Mesendoderm (in vitro differentiated cells): ENCODE measurements at regions not wholly inside any gene's neighbourhood (a gene's known extent, or its start where the extent isn't known, plus 50 kb on each side); places are given as distances from the start of the nearest gene placed in this dataset.

Source experiments
- DNase-seq: peaks from one replicate; pipeline ENCODE4 v3.0.0; 2013
- H2AK5ac ChIP-seq: 2 replicates; pipeline ENCODE4 v1.6.1; 2013; ENCODE audit warnings: low read length, inconsistent platforms
- H2BK120ac ChIP-seq: 2 replicates; pipeline ENCODE4 v1.6.1; 2013; ENCODE audit warnings: low read depth, mild to moderate bottlenecking, low read length, moderate library complexity, mixed read lengths
- H2BK15ac ChIP-seq: replicated peaks from 2 replicates; pipeline ENCODE4 v1.6.1; 2013; ENCODE audit warnings: low read depth, mild to moderate bottlenecking, moderate library complexity
- H2BK5ac ChIP-seq: 2 replicates; pipeline ENCODE4 v1.6.1; 2013; ENCODE audit warnings: low read length, inconsistent platforms
- H3K18ac ChIP-seq: 2 replicates; pipeline ENCODE4 v1.6.1; 2013; ENCODE audit warnings: mild to moderate bottlenecking, low read length, mixed read lengths
- H3K23ac ChIP-seq: one replicate; pipeline ENCODE4 v1.6.1; 2013; ENCODE audit warnings: low read length
- H3K27ac ChIP-seq: 2 replicates; pipeline ENCODE4 v1.5.1; 2013; ENCODE audit warnings: low read depth, mild to moderate bottlenecking, inconsistent platforms, low read length, moderate library complexity
- H3K27me3 ChIP-seq: 2 replicates; pipeline ENCODE4 v1.6.1; 2013; ENCODE audit warnings: low read length, control low read depth, mild to moderate bottlenecking, inconsistent platforms; ENCODE audit not compliant: insufficient read depth, poor library complexity
- H3K36me3 ChIP-seq: 2 replicates; pipeline ENCODE4 v1.6.1; 2013; ENCODE audit warnings: low read length, inconsistent platforms; ENCODE audit not compliant: control insufficient read depth, insufficient read depth
- H3K4ac ChIP-seq: one replicate; pipeline ENCODE4 v1.6.1; 2013; ENCODE audit warnings: low read depth, mild to moderate bottlenecking, low read length, moderate library complexity
- H3K4me1 ChIP-seq: 2 replicates; pipeline ENCODE4 v1.6.1; 2013; ENCODE audit warnings: low read depth, low read length, inconsistent platforms; ENCODE audit not compliant: control insufficient read depth
- H3K4me2 ChIP-seq: 2 replicates; pipeline ENCODE4 v1.6.1; 2013; ENCODE audit warnings: low read length
- H3K4me3 ChIP-seq: 2 replicates; pipeline ENCODE4 v1.5.1; 2013; ENCODE audit warnings: mild to moderate bottlenecking, low read length
- H3K56ac ChIP-seq: one replicate; pipeline ENCODE4 v1.6.1; 2013; ENCODE audit warnings: low read length
- H3K79me1 ChIP-seq: 2 replicates; pipeline ENCODE4 v1.6.1; 2013; ENCODE audit warnings: low read length, inconsistent platforms
- H3K79me2 ChIP-seq: 2 replicates; pipeline ENCODE4 v1.6.1; 2013; ENCODE audit warnings: mild to moderate bottlenecking, low read length; ENCODE audit not compliant: control insufficient read depth, insufficient read depth
- H3K9ac ChIP-seq: 2 replicates; pipeline ENCODE4 v1.6.1; 2013; ENCODE audit warnings: low read length, inconsistent platforms
- H4K5ac ChIP-seq: one replicate; pipeline ENCODE4 v1.6.1; 2013; ENCODE audit warnings: low read length
- H4K8ac ChIP-seq: one replicate; pipeline ENCODE4 v1.6.1; 2013; ENCODE audit warnings: low read depth, mild to moderate bottlenecking, control low read depth, low read length, moderate library complexity
- WGBS: extraction: QIAGEN DNeasy Blood & Tissue Kit; methylation state at CpG from one replicate; pipeline ENCODE4 v1.1.7; 2013; ENCODE audit warnings: low lambda C conversion rate, missing lambda C conversion rate; ENCODE audit not compliant: insufficient coverage; ENCODE audit errors: extremely low coverage; 5-methylcytosine and 5-hydroxymethylcytosine counted together

DNA sequence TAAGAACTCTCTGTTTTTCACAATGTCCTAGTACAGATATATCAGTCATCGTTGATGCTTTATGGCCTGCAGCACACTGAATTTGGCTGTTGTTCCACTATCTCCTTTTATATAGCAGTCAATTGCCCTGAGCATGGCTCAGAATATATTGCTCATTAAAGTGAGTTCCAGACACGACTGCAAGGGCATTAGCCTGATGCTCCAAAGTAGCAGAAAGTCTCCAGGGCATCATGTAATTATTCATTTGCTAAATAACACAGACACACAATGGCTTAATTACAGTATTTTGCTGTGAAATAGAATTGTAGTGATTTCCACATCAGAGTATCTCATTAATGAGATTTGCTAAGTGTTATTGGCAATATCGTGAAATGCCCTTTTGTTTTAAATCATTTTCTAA is 1167.5 kb downstream of the AACS start:
- Histone ChIP-seq H4K8ac (no peak overlapping the region), H3K79me1 (no peaks in the 10 kb centered on the region), H3K4me3 (no peak overlapping the region), H4K5ac (no peak overlapping the region), H3K4ac (peak overlapping the region; percentile 79), H3K9ac (no peak overlapping the region), H3K23ac (no peak overlapping the region), H3K27ac (no peak overlapping the region), H3K4me1 (peaks cover 6% of the 10 kb centered on the region), H2BK15ac (peak overlapping the region; percentile 88), H3K36me3 (no peaks in the 10 kb centered on the region), H2AK5ac (no peak overlapping the region), H2BK120ac (no peak overlapping the region), H3K27me3 (no peaks in the 10 kb centered on the region), H3K79me2 (no peaks in the 10 kb centered on the region), H2BK5ac (peak overlapping the region; percentile 4), H3K56ac (peak overlapping the region; percentile 50), H3K18ac (peak overlapping the region; percentile 47), H3K4me2 (no peak overlapping the region)
- no CpG with 5 or more reads among the region's 3 CpGs for WGBS
- no peak for DNase-seq

DNA sequence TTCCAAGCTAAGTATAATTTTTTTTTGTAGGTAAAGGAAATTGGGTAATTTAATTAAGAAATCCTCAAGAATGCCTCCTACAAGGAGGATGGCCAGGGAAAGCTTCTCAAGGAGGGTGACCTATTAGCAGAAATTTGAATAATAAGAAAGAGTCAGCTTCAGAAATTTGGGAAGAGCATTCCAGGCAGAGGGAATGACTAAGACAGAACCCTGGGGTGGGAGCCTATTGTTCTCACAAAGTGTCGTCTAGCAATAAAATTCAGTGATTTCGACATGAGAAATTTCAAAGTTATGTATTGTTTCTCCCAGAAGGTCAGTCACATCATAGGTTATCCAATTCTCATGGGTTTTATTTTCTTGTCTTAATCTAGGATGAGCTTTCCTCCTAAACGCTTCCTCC is 1168.4 kb downstream of the AACS start:
- Histone ChIP-seq H4K5ac (no peak overlapping the region), H2BK120ac (no peak overlapping the region), H3K79me2 (no peaks in the 10 kb centered on the region), H3K56ac (no peak overlapping the region), H3K36me3 (no peaks in the 10 kb centered on the region), H4K8ac (no peak overlapping the region), H2BK5ac (no peak overlapping the region), H3K27me3 (no peaks in the 10 kb centered on the region), H3K4me3 (no peak overlapping the region), H3K27ac (peak overlapping the region; percentile 40), H2AK5ac (no peak overlapping the region), H3K9ac (no peak overlapping the region), H3K18ac (no peak overlapping the region), H2BK15ac (no peak overlapping the region), H3K4me2 (no peak overlapping the region), H3K79me1 (no peaks in the 10 kb centered on the region), H3K4ac (peak overlapping the region; percentile 36), H3K4me1 (peaks cover 6% of the 10 kb centered on the region), H3K23ac (no peak overlapping the region)
- peak; percentile 82 for DNase-seq
- no CpG with 5 or more reads among the region's 3 CpGs for WGBS

DNA sequence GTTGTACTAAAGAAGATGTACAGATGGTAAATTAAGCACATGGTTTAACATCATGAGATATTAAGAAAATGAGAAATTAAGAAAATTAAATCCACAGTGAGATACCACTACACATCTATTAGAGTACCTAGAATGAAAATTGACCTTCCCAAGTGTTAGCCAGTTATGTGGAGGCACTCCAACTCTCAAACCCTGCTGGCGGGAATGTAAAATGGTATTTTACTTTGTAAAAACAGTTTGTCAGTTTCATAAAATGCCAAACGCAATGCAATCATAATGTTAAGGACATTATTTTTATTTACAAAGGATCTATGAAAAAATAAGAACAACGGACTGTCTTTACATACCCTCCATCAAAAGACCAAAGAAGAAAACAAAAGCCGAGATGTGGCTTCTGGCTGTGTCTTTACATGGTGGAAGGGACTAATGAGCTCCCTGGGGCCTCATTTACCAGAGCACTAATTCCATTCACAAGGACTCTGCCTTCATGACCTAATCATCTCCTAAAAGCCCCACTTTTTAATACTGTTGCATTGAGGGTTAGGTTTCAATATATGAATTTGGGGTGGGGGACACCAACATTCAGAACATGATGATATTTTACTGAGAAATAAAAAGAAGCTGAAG is 1178.7 kb downstream of the AACS start:
- Histone ChIP-seq H3K79me1 (no peaks in the 10 kb centered on the region), H3K4me3 (no peak overlapping the region), H3K27ac (no peak overlapping the region), H3K79me2 (no peaks in the 10 kb centered on the region), H3K4ac (no peak overlapping the region), H3K4me2 (no peak overlapping the region), H3K23ac (no peak overlapping the region), H2BK120ac (no peak overlapping the region), H2BK5ac (no peak overlapping the region), H3K27me3 (no peaks in the 10 kb centered on the region), H4K8ac (no peak overlapping the region), H3K36me3 (no peaks in the 10 kb centered on the region), H2AK5ac (no peak overlapping the region), H3K4me1 (no peaks in the 10 kb centered on the region), H4K5ac (no peak overlapping the region), H3K9ac (no peak overlapping the region), H2BK15ac (peak overlapping the region; percentile 36), H3K18ac (no peak overlapping the region), H3K56ac (no peak overlapping the region)
- peak; percentile 22 for DNase-seq
- no CpG with 5 or more reads among the region's 4 CpGs for WGBS

DNA sequence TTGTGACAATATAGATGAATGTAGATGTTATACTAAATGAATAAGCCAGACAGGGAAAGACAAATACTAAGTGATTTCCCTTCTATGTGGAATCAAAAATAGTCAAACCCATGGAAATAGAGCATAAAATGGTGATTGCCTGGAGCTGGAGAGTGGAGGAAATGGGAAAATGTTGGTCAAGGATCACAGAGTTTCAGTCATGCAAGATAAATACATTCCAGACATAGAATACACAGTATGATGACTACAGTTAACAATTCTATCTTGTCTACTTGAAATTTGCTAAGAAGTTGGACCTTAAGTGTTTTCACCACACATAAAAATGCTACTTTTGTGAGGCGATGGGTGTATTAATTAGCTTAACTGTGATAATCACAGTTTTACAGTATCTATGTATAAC is 1182.7 kb downstream of the AACS start:
- Histone ChIP-seq H2BK120ac (no peak overlapping the region), H3K79me1 (no peaks in the 10 kb centered on the region), H3K4me3 (no peak overlapping the region), H2BK15ac (no peak overlapping the region), H3K36me3 (no peaks in the 10 kb centered on the region), H3K56ac (no peak overlapping the region), H2AK5ac (no peak overlapping the region), H3K9ac (no peak overlapping the region), H3K79me2 (no peaks in the 10 kb centered on the region), H4K8ac (no peak overlapping the region), H3K18ac (no peak overlapping the region), H3K4me1 (no peaks in the 10 kb centered on the region), H4K5ac (no peak overlapping the region), H2BK5ac (no peak overlapping the region), H3K23ac (no peak overlapping the region), H3K4me2 (no peak overlapping the region), H3K27me3 (no peaks in the 10 kb centered on the region), H3K4ac (no peak overlapping the region), H3K27ac (no peak overlapping the region)
- WGBS = no CpG with 5 or more reads among the region's 1 CpG
- DNase-seq = no peak

DNA sequence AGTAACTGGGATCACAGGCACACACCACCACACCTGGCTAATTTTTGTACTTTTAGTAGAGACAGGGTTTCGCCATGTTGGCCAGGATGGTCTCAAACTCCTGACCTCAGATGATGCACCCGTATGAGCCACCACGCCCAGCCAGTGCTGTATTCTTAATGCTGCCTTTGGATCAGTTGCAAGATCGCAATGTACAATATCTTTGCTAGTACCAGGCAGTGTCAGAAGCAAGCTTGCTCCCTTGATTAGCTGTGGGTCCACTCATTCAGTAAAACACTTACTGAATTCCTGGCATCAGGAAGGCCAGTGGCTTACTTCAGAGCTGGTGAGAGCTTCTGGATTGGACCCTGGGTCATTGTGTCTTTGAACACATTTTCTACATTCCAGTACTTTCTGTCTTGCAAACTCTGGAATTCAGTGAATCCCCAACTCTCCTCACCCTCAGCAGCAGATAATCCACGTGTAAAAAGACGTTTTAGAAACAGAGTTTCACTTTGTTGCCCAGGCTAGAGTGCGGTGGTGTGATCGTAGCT is 1183.7 kb downstream of the AACS start:
- Histone ChIP-seq H3K79me2 (no peaks in the 10 kb centered on the region), H3K36me3 (no peaks in the 10 kb centered on the region), H2BK15ac (no peak overlapping the region), H3K18ac (no peak overlapping the region), H3K4me3 (no peak overlapping the region), H3K27ac (no peak overlapping the region), H2BK120ac (no peak overlapping the region), H3K56ac (no peak overlapping the region), H3K4ac (no peak overlapping the region), H3K9ac (no peak overlapping the region), H3K27me3 (no peaks in the 10 kb centered on the region), H3K4me2 (no peak overlapping the region), H4K8ac (no peak overlapping the region), H2AK5ac (no peak overlapping the region), H2BK5ac (no peak overlapping the region), H3K23ac (no peak overlapping the region), H3K4me1 (no peaks in the 10 kb centered on the region), H4K5ac (no peak overlapping the region), H3K79me1 (no peaks in the 10 kb centered on the region)
- DNase-seq = peak; percentile 40
- WGBS = no CpG with 5 or more reads among the region's 8 CpGs

DNA sequence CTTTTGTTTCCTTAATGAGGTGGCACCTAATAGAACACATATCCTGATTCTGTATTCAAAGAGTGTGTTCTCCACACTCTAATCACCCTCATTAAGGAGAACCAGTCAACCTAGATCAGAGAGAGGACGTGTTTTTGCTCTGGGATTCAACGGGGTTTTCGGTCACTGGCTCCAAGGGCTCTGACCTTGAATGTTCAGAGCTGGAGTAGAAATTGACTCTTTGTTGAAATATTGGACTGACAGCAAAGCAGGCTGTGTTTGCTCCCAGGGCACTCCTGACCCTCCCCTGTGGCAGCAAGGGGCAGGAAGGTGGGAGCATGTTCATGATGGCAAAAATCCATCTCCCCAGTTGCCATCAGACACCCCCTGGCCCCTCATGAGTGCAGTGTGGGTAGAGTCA is 1193.0 kb downstream of the AACS start:
- WGBS = no CpG with 5 or more reads among the region's 3 CpGs
- no peak overlapping the region for H3K27ac ChIP-seq

More for the DNA sequence above, 1193.0 kb downstream of the AACS start:
- Histone ChIP-seq H3K56ac (no peak overlapping the region), H2BK5ac (no peak overlapping the region), H3K79me2 (no peaks in the 10 kb centered on the region), H3K79me1 (no peaks in the 10 kb centered on the region), H3K4me2 (no peak overlapping the region), H3K4me3 (no peak overlapping the region), H3K18ac (no peak overlapping the region), H2AK5ac (no peak overlapping the region), H3K9ac (no peak overlapping the region), H3K23ac (no peak overlapping the region), H3K27me3 (no peaks in the 10 kb centered on the region), H2BK120ac (no peak overlapping the region), H2BK15ac (no peak overlapping the region), H4K8ac (no peak overlapping the region), H4K5ac (no peak overlapping the region), H3K36me3 (no peaks in the 10 kb centered on the region), H3K4me1 (no peaks in the 10 kb centered on the region), H3K4ac (no peak overlapping the region)
- no peak for DNase-seq
